Calu3 (cell line): ENCODE measurements at regions not wholly inside any gene's neighbourhood (a gene's known extent, or its start where the extent isn't known, plus 50 kb on each side); places are given as distances from the start of the nearest gene placed in this dataset.

Experiments used
- BruUV-seq: library from RNA; stranded (reverse); fragments of 400-500 nt; replicated peaks from 2 replicates; lab custom pipeline; 2021; lab: Mats Ljungman, UMichigan
- CTCF ChIA-PET: fragments of 300-600 bp; sonication (Branson Sonifier 250); formaldehyde crosslinking; loops from one replicate; lab custom pipeline; 2022; ENCODE audit warnings: antibody characterized with exemption; lab: Charles Lee
- DNase-seq: peaks from one replicate; pipeline ENCODE4 v3.0.0; 2022
- H3K27ac Mint-ChIP-seq: one replicate; pipeline ENCODE4 v1.8.0; 2022; ENCODE audit warnings: mixed read lengths; ENCODE audit not compliant: unreplicated experiment
- H3K27me3 Mint-ChIP-seq: one replicate; pipeline ENCODE4 v1.8.0; 2022; ENCODE audit warnings: mixed read lengths; ENCODE audit not compliant: unreplicated experiment
- H3K36me3 Mint-ChIP-seq: one replicate; pipeline ENCODE4 v1.8.0; 2022; ENCODE audit warnings: mild to moderate bottlenecking, moderate library complexity, mixed read lengths; ENCODE audit not compliant: insufficient read depth, unreplicated experiment
- H3K4me1 Mint-ChIP-seq: one replicate; pipeline ENCODE4 v1.8.0; 2022; ENCODE audit warnings: mild to moderate bottlenecking, low read depth, mixed read lengths; ENCODE audit not compliant: unreplicated experiment
- H3K4me3 Mint-ChIP-seq: one replicate; pipeline ENCODE4 v1.8.0; 2022; ENCODE audit warnings: mild to moderate bottlenecking, low read depth, moderate library complexity, mixed read lengths; ENCODE audit not compliant: unreplicated experiment
- H3K9me3 Mint-ChIP-seq: one replicate; pipeline ENCODE4 v1.8.0; 2022; ENCODE audit warnings: low read depth, mixed read lengths; ENCODE audit not compliant: unreplicated experiment
- intact Hi-C: fragments of 100-400 bp; cut with micrococcal nuclease; formaldehyde crosslinking; loops from one replicate; pipeline ENCODE4 v1.10.0; 2022; ENCODE audit not compliant: unreplicated experiment
- TF ChIP-seq, protein P1 (sequence below): fragments of 200-600 bp; IDR thresholded peaks from one replicate; pipeline ENCODE4 v1.8.0; 2022; ENCODE audit warnings: antibody characterized with exemption; ENCODE audit not compliant: unreplicated experiment

DNA sequence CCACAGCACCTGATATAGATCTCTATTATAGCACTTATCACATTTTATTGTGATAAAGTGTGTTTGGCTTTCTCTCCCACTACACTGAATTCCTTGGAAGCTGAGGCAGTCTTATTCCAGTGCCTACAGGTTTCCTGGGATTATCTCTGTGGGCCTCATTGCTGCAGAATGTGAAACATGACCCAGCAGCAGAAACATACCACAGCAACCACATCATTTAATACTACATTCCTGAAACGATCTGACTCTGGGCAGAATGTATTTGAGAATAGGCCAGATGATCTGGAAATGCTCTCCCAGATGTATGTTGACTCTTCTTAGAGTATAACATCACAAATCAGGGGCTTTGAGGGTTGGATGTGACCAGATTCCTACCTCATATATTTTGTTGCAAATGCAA is 323.5 kb upstream of the TANK start:
- H3K4me3 Mint-ChIP-seq: no peak overlapping the region
- DNase-seq: peak; percentile 8
- H3K9me3 Mint-ChIP-seq: no peaks in the 10 kb centered on the region
- H3K36me3 Mint-ChIP-seq: peaks cover 5% of the 10 kb centered on the region
- peaks cover 17% of the 10 kb centered on the region for H3K4me1 Mint-ChIP-seq
- TF ChIP-seq, protein P1, sequence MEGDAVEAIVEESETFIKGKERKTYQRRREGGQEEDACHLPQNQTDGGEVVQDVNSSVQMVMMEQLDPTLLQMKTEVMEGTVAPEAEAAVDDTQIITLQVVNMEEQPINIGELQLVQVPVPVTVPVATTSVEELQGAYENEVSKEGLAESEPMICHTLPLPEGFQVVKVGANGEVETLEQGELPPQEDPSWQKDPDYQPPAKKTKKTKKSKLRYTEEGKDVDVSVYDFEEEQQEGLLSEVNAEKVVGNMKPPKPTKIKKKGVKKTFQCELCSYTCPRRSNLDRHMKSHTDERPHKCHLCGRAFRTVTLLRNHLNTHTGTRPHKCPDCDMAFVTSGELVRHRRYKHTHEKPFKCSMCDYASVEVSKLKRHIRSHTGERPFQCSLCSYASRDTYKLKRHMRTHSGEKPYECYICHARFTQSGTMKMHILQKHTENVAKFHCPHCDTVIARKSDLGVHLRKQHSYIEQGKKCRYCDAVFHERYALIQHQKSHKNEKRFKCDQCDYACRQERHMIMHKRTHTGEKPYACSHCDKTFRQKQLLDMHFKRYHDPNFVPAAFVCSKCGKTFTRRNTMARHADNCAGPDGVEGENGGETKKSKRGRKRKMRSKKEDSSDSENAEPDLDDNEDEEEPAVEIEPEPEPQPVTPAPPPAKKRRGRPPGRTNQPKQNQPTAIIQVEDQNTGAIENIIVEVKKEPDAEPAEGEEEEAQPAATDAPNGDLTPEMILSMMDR: no peak
- H3K27ac Mint-ChIP-seq: no peak overlapping the region
- BruUV-seq: no TSS peak
- no peaks in the 10 kb centered on the region for H3K27me3 Mint-ChIP-seq
- CTCF ChIA-PET: no interaction called here
- intact Hi-C loops: no loop called here

DNA sequence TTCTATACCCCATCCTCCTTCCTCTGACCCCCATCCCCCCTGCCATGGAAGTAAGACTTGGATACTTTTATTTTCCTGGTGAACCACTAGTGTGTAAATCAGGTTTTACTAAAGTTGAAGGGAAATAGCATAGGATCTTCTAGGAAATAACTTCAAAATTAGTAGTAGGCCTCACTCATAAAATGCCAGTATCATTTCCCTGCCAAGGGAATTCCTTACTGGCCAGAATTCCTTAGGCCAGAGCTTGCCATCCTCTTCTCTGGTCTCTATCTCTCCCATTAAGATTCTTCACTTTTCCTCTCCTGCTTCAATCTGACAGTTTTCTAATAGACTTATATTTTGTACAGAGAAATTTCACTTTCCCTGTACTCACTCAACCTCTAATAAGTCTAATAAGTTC is 322.8 kb upstream of the TANK start:
- peaks cover 5% of the 10 kb centered on the region for H3K36me3 Mint-ChIP-seq
- intact Hi-C loops: no loop called here
- no peak overlapping the region for H3K4me3 Mint-ChIP-seq
- DNase-seq: no peak
- H3K9me3 Mint-ChIP-seq: no peaks in the 10 kb centered on the region
- TF ChIP-seq, protein P1: no peak
- CTCF ChIA-PET: no interaction called here
- no peaks in the 10 kb centered on the region for H3K27me3 Mint-ChIP-seq
- no TSS peak for BruUV-seq
- peak overlapping the region; percentile 17 for H3K27ac Mint-ChIP-seq
- H3K4me1 Mint-ChIP-seq: peaks cover 17% of the 10 kb centered on the region

GRCh38 chr2:160838147-160838546 is 322.1 kb upstream of the TANK start:
- H3K36me3 Mint-ChIP-seq: peaks cover 5% of the 10 kb centered on the region
- intact Hi-C loops: no loop called here
- peaks cover 17% of the 10 kb centered on the region for H3K4me1 Mint-ChIP-seq
- DNase-seq: no peak
- peak overlapping the region; percentile 30 for H3K4me3 Mint-ChIP-seq
- H3K27me3 Mint-ChIP-seq: no peaks in the 10 kb centered on the region
- no peaks in the 10 kb centered on the region for H3K9me3 Mint-ChIP-seq
- CTCF ChIA-PET: interaction anchor here (1.2 kb wide), 1 partner anchor 21 kb away, joined by 5 read pairs; no protein-coding TSS in a partner anchor
- BruUV-seq: no TSS peak
- peak overlapping the region; percentile 65 for H3K27ac Mint-ChIP-seq
- TF ChIP-seq, protein P1: no peak

- DNase-seq: peak; percentile 5
These were observed 321.5 kb upstream of the TANK start for GRCh38 chr2:160838691-160839090.

More at GRCh38 chr2:160838691-160839090, 321.5 kb upstream of the TANK start:
- Mint-ChIP-seq H3K27ac (peak overlapping the region; percentile 65), H3K4me3 (peak overlapping the region; percentile 30), H3K27me3 (no peaks in the 10 kb centered on the region), H3K4me1 (peaks cover 17% of the 10 kb centered on the region), H3K9me3 (no peaks in the 10 kb centered on the region), H3K36me3 (peaks cover 5% of the 10 kb centered on the region)
- no TSS peak for BruUV-seq
- CTCF ChIA-PET: interaction anchor here (0.7 to 1.2 kb wide), 3 partner anchors 13 to 441 kb away, joined by 3 to 5 read pairs (median 3); no protein-coding TSS in a partner anchor
- intact Hi-C loops: no loop called here
- TF ChIP-seq, protein P1: no peak
